Osteoblast (primary cell): ENCODE measurements at regions not wholly inside any gene's neighbourhood (a gene's known extent, or its start where the extent isn't known, plus 50 kb on each side); places are given as distances from the start of the nearest gene placed in this dataset.

Experiments
- DNase-seq: peaks from one replicate; pipeline ENCODE4 v3.0.0; 2011; ENCODE audit warnings: low spot score, mixed read lengths; ENCODE audit not compliant: insufficient read length; ENCODE audit errors: missing footprints
- H2AFZ ChIP-seq: 2 replicates; pipeline ENCODE4 v1.6.0; 2011; ENCODE audit warnings: mild to moderate bottlenecking, low read length
- H3K27ac ChIP-seq: 2 replicates; pipeline ENCODE4 v1.5.1; 2011; ENCODE audit warnings: mild to moderate bottlenecking, low read depth, low read length, moderate library complexity
- H3K27me3 ChIP-seq: 2 replicates; pipeline ENCODE4 v1.6.0; 2012; ENCODE audit warnings: mild to moderate bottlenecking, control low read depth, inconsistent platforms, low read length, moderate library complexity; ENCODE audit not compliant: insufficient read depth
- H3K36me3 ChIP-seq: 2 replicates; pipeline ENCODE4 v1.5.1; 2011; ENCODE audit warnings: mild to moderate bottlenecking, low read length, control low read depth, moderate library complexity; ENCODE audit not compliant: insufficient read depth
- H3K4me1 ChIP-seq: 2 replicates; pipeline ENCODE4 v1.5.1; 2011; ENCODE audit warnings: mild to moderate bottlenecking, low read length, control low read depth, moderate library complexity; ENCODE audit not compliant: insufficient read depth
- H3K4me2 ChIP-seq: 2 replicates; pipeline ENCODE4 v1.6.0; 2011; ENCODE audit warnings: mild to moderate bottlenecking, low read length; ENCODE audit not compliant: insufficient read depth
- H3K4me3 ChIP-seq: fragments of 200-600 bp; sonication (generic); 3 replicates; pipeline ENCODE4 v1.5.1; 2012; ENCODE audit warnings: mild to moderate bottlenecking, low read length, inconsistent platforms; ENCODE audit not compliant: insufficient read depth
- H3K79me2 ChIP-seq: 2 replicates; pipeline ENCODE4 v1.6.0; 2012; ENCODE audit warnings: mild to moderate bottlenecking, low read length, control low read depth, inconsistent platforms; ENCODE audit not compliant: insufficient read depth
- H3K9me3 ChIP-seq: 2 replicates; pipeline ENCODE4 v1.5.1; 2011; ENCODE audit warnings: low read depth, low read length, control low read depth
- H4K20me1 ChIP-seq: 2 replicates; pipeline ENCODE4 v1.6.0; 2012; ENCODE audit warnings: mild to moderate bottlenecking, low read length, control low read depth; ENCODE audit not compliant: insufficient read depth
- CTCF ChIP-seq: IDR thresholded peaks from 2 replicates; pipeline ENCODE4 v1.5.1; 2011; ENCODE audit warnings: mild to moderate bottlenecking, low read depth, low read length, moderate library complexity; ENCODE audit errors: extremely low read depth

GRCh38 chr3:116863270-116863770, 153.7 kb downstream of the TUSC7 start:
- Histone ChIP-seq H3K9me3 (no peaks in the 10 kb centered on the region), H2AFZ (no peak overlapping the region), H3K27ac (no peak overlapping the region), H3K27me3 (no peaks in the 10 kb centered on the region), H3K79me2 (no peaks in the 10 kb centered on the region), H4K20me1 (no peaks in the 10 kb centered on the region), H3K4me1 (no peaks in the 10 kb centered on the region), H3K36me3 (no peaks in the 10 kb centered on the region), H3K4me2 (no peak overlapping the region), H3K4me3 (no peak overlapping the region)
- TF ChIP-seq CTCF, result no peak
- DNase-seq, result no peak

GRCh38 chr3:116863822-116864589, 154.4 kb downstream of the TUSC7 start:
- no peaks in the 10 kb centered on the region for H3K79me2 ChIP-seq
- no peaks in the 10 kb centered on the region for H3K4me1 ChIP-seq
- peak overlapping the region; percentile 79 for H2AFZ ChIP-seq
- H4K20me1 ChIP-seq, result no peaks in the 10 kb centered on the region
- no peak for DNase-seq
- no peak overlapping the region for H3K27ac ChIP-seq
- H3K4me2 ChIP-seq, result peak overlapping the region; percentile 85
- peak overlapping the region; percentile 66 for H3K4me3 ChIP-seq
- H3K9me3 ChIP-seq, result no peaks in the 10 kb centered on the region
- no peaks in the 10 kb centered on the region for H3K27me3 ChIP-seq
- no peaks in the 10 kb centered on the region for H3K36me3 ChIP-seq
- TF ChIP-seq CTCF, result peak; percentile 46

- Histone ChIP-seq H3K4me2 (peak overlapping the region; percentile 85), H3K27ac (no peak overlapping the region), H3K79me2 (no peaks in the 10 kb centered on the region), H3K36me3 (no peaks in the 10 kb centered on the region), H4K20me1 (no peaks in the 10 kb centered on the region), H3K4me1 (no peaks in the 10 kb centered on the region), H2AFZ (no peak overlapping the region), H3K4me3 (peak overlapping the region; percentile 66), H3K9me3 (no peaks in the 10 kb centered on the region), H3K27me3 (no peaks in the 10 kb centered on the region)
- no peak for DNase-seq
- TF ChIP-seq CTCF, result no peak
Measured at GRCh38 chr3:116864590-116864927, 155.0 kb downstream of the TUSC7 start.

- H3K27ac ChIP-seq, result no peak overlapping the region
- no peaks in the 10 kb centered on the region for H3K9me3 ChIP-seq
- no peak overlapping the region for H2AFZ ChIP-seq
- TF ChIP-seq CTCF, result no peak
- no peaks in the 10 kb centered on the region for H3K27me3 ChIP-seq
- no peak for DNase-seq
- H3K79me2 ChIP-seq, result no peaks in the 10 kb centered on the region
- no peaks in the 10 kb centered on the region for H3K4me1 ChIP-seq
- no peak overlapping the region for H3K4me3 ChIP-seq
- H3K4me2 ChIP-seq, result no peak overlapping the region
- no peaks in the 10 kb centered on the region for H3K36me3 ChIP-seq
- H4K20me1 ChIP-seq, result no peaks in the 10 kb centered on the region
Measured at GRCh38 chr3:116870379-116870778, 160.8 kb downstream of the TUSC7 start.
